ENCODE measurements at regions not wholly inside any gene's neighbourhood (a gene's known extent, or its start where the extent isn't known, plus 50 kb on each side); places are given as distances from the start of the nearest gene placed in this dataset.

DNA sequence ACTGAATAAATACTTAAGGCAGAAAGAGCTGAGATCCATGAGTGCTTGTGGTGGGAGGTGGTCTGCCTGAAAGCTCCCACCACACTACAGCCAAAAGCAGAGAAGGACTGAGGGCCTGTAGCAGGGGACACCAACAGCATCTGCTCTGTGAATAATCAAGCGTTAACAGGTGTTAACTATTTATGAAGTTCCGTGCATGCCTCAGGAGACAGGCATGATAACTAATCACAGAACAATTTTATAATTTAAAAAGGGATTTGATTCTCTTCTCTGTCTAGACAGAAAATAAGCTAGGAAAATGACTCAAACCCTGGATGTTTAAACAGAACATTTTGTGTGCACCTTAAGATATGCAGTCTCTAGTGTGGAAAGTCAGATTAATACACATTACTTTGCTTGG is 61.5 kb upstream of the GHITM start:
- TF ChIP-seq EZH2 (IDR thresholded peaks at IDR 0.05; ENCODE audit: borderline replicate concordance, low read depth, low read length, severe bottlenecking) (no peak), POLR2A (IDR thresholded peaks at IDR 0.05; ENCODE audit: low read depth, low read length) (no peak), POLR2AphosphoS5 (IDR thresholded peaks at IDR 0.05; ENCODE audit: insufficient read depth, low read depth, low read length) (no peak)
- TF ChIP-seq, protein P1, sequence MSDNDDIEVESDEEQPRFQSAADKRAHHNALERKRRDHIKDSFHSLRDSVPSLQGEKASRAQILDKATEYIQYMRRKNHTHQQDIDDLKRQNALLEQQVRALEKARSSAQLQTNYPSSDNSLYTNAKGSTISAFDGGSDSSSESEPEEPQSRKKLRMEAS (IDR thresholded peaks at IDR 0.05; ENCODE audit: insufficient read depth, insufficient read length): no peak
- TF ChIP-seq, protein P2, sequence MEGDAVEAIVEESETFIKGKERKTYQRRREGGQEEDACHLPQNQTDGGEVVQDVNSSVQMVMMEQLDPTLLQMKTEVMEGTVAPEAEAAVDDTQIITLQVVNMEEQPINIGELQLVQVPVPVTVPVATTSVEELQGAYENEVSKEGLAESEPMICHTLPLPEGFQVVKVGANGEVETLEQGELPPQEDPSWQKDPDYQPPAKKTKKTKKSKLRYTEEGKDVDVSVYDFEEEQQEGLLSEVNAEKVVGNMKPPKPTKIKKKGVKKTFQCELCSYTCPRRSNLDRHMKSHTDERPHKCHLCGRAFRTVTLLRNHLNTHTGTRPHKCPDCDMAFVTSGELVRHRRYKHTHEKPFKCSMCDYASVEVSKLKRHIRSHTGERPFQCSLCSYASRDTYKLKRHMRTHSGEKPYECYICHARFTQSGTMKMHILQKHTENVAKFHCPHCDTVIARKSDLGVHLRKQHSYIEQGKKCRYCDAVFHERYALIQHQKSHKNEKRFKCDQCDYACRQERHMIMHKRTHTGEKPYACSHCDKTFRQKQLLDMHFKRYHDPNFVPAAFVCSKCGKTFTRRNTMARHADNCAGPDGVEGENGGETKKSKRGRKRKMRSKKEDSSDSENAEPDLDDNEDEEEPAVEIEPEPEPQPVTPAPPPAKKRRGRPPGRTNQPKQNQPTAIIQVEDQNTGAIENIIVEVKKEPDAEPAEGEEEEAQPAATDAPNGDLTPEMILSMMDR (IDR thresholded peaks at IDR 0.05; ENCODE audit: extremely low read depth in 1 of 2, insufficient read depth in 1 of 2, low read depth in 1 of 2, low read length in 2 of 2): no peak

Measured in endothelial cell of umbilical vein (primary cell).